ENCODE measurements at regions not wholly inside any gene's neighbourhood (a gene's known extent, or its start where the extent isn't known, plus 50 kb on each side); places are given as distances from the start of the nearest gene placed in this dataset.

DNA sequence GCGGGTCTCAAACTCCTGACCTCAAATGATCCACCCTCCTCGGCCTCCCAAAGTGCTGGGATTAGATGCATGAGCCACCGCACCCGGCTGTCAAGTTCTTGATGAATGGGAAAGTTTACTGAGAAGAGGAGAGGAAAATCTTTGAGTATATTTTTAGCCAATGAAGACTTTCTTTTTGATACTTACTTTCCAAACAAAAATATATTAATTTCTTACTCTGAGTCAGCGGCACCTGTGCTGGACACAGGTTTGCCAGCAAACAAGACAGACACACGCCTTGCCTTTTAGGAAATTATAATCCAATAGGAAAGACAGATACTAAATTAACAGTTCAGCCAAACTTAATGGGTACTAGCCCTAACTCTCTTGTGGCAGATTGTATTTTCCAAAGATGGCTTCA lies 166.6 kb downstream of the SHQ1 start:
- WGBS, 2 experiments (ENCODE audit: extremely low coverage in 2 of 2, insufficient read length in 1 of 2) = no CpG with 5 or more reads among the region's 6 CpGs
- H3K27ac ChIP-seq (ENCODE audit: insufficient read depth, low read length) = no peak overlapping the region
- H3K9me3 ChIP-seq (ENCODE audit: control insufficient read depth, insufficient read depth, low read length) = no peaks in the 10 kb centered on the region
- H4K20me1 ChIP-seq (ENCODE audit: insufficient read depth, low read length) = no peaks in the 10 kb centered on the region
- H3K9ac ChIP-seq (ENCODE audit: low read depth, low read length) = no peak overlapping the region
- no peak overlapping the region for H2AK5ac ChIP-seq (ENCODE audit: low read depth, low read length)
- no peak for DNase-seq
- no peak overlapping the region for H3K56ac ChIP-seq (ENCODE audit: extremely low read depth, insufficient read depth, low read length)
- BruUV-seq (replicated peaks) = no TSS peak
- no peak overlapping the region for H2BK5ac ChIP-seq (ENCODE audit: low read depth, low read length, poor library complexity, severe bottlenecking)
- in situ Hi-C loops (cut with MboI; ENCODE audit: low sequenced_read_pairs) = no loop called here
- dilution Hi-C loops (cut with HindIII; ENCODE audit: low sequenced_read_pairs, unreplicated experiment) = no loop called here
- H3K36me3 ChIP-seq (ENCODE audit: control insufficient read depth, insufficient read depth, low read length) = no peaks in the 10 kb centered on the region
- TF ChIP-seq CEBPB (IDR thresholded peaks at IDR 0.05; ENCODE audit: low read depth, low read length) (no peak), MAFK (IDR thresholded peaks at IDR 0.05; ENCODE audit: low read depth, low read length) (no peak), CHD1 (IDR thresholded peaks at IDR 0.05; ENCODE audit: low read depth, low read length) (no peak)
- TF ChIP-seq, protein P1, sequence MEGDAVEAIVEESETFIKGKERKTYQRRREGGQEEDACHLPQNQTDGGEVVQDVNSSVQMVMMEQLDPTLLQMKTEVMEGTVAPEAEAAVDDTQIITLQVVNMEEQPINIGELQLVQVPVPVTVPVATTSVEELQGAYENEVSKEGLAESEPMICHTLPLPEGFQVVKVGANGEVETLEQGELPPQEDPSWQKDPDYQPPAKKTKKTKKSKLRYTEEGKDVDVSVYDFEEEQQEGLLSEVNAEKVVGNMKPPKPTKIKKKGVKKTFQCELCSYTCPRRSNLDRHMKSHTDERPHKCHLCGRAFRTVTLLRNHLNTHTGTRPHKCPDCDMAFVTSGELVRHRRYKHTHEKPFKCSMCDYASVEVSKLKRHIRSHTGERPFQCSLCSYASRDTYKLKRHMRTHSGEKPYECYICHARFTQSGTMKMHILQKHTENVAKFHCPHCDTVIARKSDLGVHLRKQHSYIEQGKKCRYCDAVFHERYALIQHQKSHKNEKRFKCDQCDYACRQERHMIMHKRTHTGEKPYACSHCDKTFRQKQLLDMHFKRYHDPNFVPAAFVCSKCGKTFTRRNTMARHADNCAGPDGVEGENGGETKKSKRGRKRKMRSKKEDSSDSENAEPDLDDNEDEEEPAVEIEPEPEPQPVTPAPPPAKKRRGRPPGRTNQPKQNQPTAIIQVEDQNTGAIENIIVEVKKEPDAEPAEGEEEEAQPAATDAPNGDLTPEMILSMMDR (conservative IDR thresholded peaks at IDR 0.05; ENCODE audit: low read depth, low read length) = no peak
- H2AK9ac ChIP-seq (replicated peaks; ENCODE audit: low read depth, low read length, poor library complexity) = no peak overlapping the region
- H2BK20ac ChIP-seq (ENCODE audit: low read depth, low read length) = no peak overlapping the region
- no peak overlapping the region for H3K4me2 ChIP-seq (ENCODE audit: low read depth, low read length)
- intact Hi-C loops (cut with micrococcal nuclease) = no loop called here
- H3K4me1 ChIP-seq (ENCODE audit: control insufficient read depth, insufficient read depth, low read length) = no peaks in the 10 kb centered on the region
- POLR2A ChIA-PET (ENCODE audit: unreplicated experiment) = no interaction called here
- H3K4ac ChIP-seq (ENCODE audit: low read depth, low read length) = no peak overlapping the region
- no peak overlapping the region for H3K23ac ChIP-seq (ENCODE audit: low read depth, low read length)
- no peak overlapping the region for H3K14ac ChIP-seq (replicated peaks; ENCODE audit: low read depth, low read length)
- H3K4me3 ChIP-seq (ENCODE audit: insufficient read depth, low read depth, low read length) = no peak overlapping the region
- H2AFZ ChIP-seq (replicated peaks; ENCODE audit: low read length, poor library complexity) = no peak overlapping the region
- H2BK120ac ChIP-seq (ENCODE audit: low read depth, low read length) = no peak overlapping the region
- H3K18ac ChIP-seq (ENCODE audit: low read depth, low read length) = no peak overlapping the region
- H2BK15ac ChIP-seq (ENCODE audit: low read depth, low read length) = no peak overlapping the region
- H4K5ac ChIP-seq (ENCODE audit: low read depth, low read length) = no peak overlapping the region
- no peak overlapping the region for H4K8ac ChIP-seq (ENCODE audit: low read depth in 2 of 2, low read length in 2 of 2)
- CTCF ChIA-PET = no interaction called here
- H3K27me3 ChIP-seq (ENCODE audit: control insufficient read depth, insufficient read depth, low read length) = peaks cover 11% of the 10 kb centered on the region
- no peak for ATAC-seq (ENCODE audit: low read depth)
- H3K9me1 ChIP-seq (ENCODE audit: insufficient read depth, low read length) = no peaks in the 10 kb centered on the region
- no peak overlapping the region for H4K91ac ChIP-seq (ENCODE audit: insufficient read depth, low read depth, low read length)
- no peaks in the 10 kb centered on the region for H3K79me1 ChIP-seq (ENCODE audit: low read depth in 1 of 2, low read length in 2 of 2)

Measured in IMR-90 (cell line).